Suprapubic skin (tissue), 4 donors: ENCODE measurements at regions not wholly inside any gene's neighbourhood (a gene's known extent, or its start where the extent isn't known, plus 50 kb on each side); places are given as distances from the start of the nearest gene placed in this dataset.

Experiments
- DNase-seq, 2 donors: peaks; one replicate each; pipeline ENCODE4 v3.0.0-alpha.2; 2019; ENCODE audit warnings: low spot score in 2 of 2
- H3K27ac ChIP-seq: fragments of 200-600 bp; sonication (generic); one replicate; pipeline ENCODE4 v1.5.1; 2019
- H3K27me3 ChIP-seq: fragments of 200-600 bp; sonication (generic); one replicate; pipeline ENCODE4 v1.5.1; 2019
- H3K36me3 ChIP-seq: fragments of 200-600 bp; sonication (generic); one replicate; pipeline ENCODE4 v1.5.1; 2019
- H3K4me1 ChIP-seq: fragments of 200-600 bp; sonication (generic); one replicate; pipeline ENCODE4 v1.5.1; 2019
- H3K4me3 ChIP-seq: fragments of 200-600 bp; sonication (generic); one replicate; pipeline ENCODE4 v1.5.1; 2019; ENCODE audit warnings: mild to moderate bottlenecking
- H3K9me3 ChIP-seq: fragments of 200-600 bp; sonication (generic); one replicate; pipeline ENCODE4 v1.5.1; 2019
- CTCF ChIP-seq, 2 donors: fragments of 200-600 bp in 1 of 2; fragments of 450-650 bp in 1 of 2; sonication (generic) in 1 of 2; IDR thresholded peaks; one replicate each; pipeline ENCODE4 v1.5.1; 2016 to 2019; ENCODE audit warnings: antibody characterized with exemption in 2 of 2, mild to moderate bottlenecking in 1 of 2, moderate library complexity in 1 of 2
- EP300 ChIP-seq: sonication (generic); formaldehyde crosslinking; IDR thresholded peaks from one replicate; pipeline ENCODE4 v1.6.1; 2017; ENCODE audit warnings: antibody characterized with exemption
- POLR2A ChIP-seq, 2 donors: fragments of 450-650 bp; IDR thresholded peaks; one replicate each; pipeline ENCODE4 v1.6.1; 2017; ENCODE audit warnings: antibody characterized with exemption in 2 of 2, mild to moderate bottlenecking in 2 of 2, moderate library complexity in 2 of 2
- POLR2AphosphoS5 ChIP-seq, 3 donors: sonication (generic); formaldehyde crosslinking; IDR thresholded peaks; one replicate each; pipeline ENCODE4 v1.6.1; 2017; ENCODE audit warnings: antibody characterized with exemption in 3 of 3
- WGBS: methylation state at CpG from one replicate; pipeline ENCODE4 v1.1.5; 2018; 5-methylcytosine and 5-hydroxymethylcytosine counted together

DNA sequence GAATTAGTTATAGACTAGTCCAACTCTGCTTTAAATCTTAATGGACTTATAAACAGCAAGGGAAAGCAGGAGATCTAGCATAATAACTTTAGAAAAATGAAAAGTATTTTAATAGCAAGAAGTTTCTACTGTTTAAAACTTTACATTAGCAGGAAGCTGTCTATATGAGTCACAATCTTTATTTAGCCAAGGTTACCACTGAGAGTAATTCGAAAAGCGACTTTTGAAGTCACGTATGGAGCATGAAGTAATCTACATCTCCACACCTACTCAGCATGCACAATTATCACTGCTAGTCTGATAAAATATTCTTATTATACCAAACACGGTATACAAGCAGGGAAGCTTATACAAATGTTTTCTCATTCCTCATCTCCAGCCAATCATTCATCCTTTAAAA is 515.4 kb upstream of the SOX11 start:
- whole genome bisulfite sequencing = 61% methylated on average over 4 of the region's 4 CpGs
- no peak for DNase-seq
- TF ChIP-seq CTCF (IDR thresholded peaks at IDR 0.05) (no peak), POLR2A (IDR thresholded peaks at IDR 0.05) (no peak), EP300 (no peak), POLR2AphosphoS5 (IDR thresholded peaks at IDR 0.05) (no peak)
- H3K36me3 ChIP-seq = no peaks in the 10 kb centered on the region
- H3K4me3 ChIP-seq = no peak overlapping the region
- no peaks in the 10 kb centered on the region for H3K4me1 ChIP-seq
- peaks cover 5% of the 10 kb centered on the region for H3K9me3 ChIP-seq
- no peaks in the 10 kb centered on the region for H3K27me3 ChIP-seq
- H3K27ac ChIP-seq = no peak overlapping the region

GRCh38 chr2:5183031-5183430 is 509.2 kb upstream of the SOX11 start:
- H3K9me3 ChIP-seq = peaks cover 4% of the 10 kb centered on the region
- H3K27me3 ChIP-seq = no peaks in the 10 kb centered on the region
- H3K4me3 ChIP-seq = no peak overlapping the region
- no peak overlapping the region for H3K27ac ChIP-seq
- TF ChIP-seq EP300 (no peak), POLR2A (IDR thresholded peaks at IDR 0.05) (no peak), POLR2AphosphoS5 (IDR thresholded peaks at IDR 0.05) (no peak), CTCF (IDR thresholded peaks at IDR 0.05) (no peak)
- WGBS = 82% methylated on average over 5 of the region's 5 CpGs
- H3K36me3 ChIP-seq = no peaks in the 10 kb centered on the region
- no peaks in the 10 kb centered on the region for H3K4me1 ChIP-seq
- no peak for DNase-seq

DNA sequence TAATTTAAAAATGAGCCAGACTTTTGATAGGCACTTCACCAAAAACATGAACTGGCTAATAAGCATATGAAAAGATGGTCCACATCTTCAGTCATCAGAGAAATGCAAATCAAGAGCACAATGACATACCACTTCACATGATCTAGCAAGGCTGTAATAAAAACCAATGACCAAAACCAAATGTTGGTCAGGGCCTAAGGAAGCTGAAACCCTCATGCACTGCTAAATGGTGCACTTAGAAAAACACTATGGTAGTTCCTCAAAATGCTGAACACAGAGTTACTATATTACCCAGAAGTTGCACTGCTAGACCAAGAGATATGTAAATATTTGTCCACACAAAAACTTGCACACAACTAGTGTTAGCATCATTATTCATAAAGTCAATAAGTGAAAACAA is 504.9 kb upstream of the SOX11 start:
- Histone ChIP-seq H3K4me3 (no peak overlapping the region), H3K27ac (no peak overlapping the region), H3K27me3 (no peaks in the 10 kb centered on the region), H3K9me3 (no peaks in the 10 kb centered on the region), H3K4me1 (no peaks in the 10 kb centered on the region), H3K36me3 (no peaks in the 10 kb centered on the region)
- TF ChIP-seq POLR2AphosphoS5 (IDR thresholded peaks at IDR 0.05) (no peak), POLR2A (IDR thresholded peaks at IDR 0.05) (no peak), CTCF (IDR thresholded peaks at IDR 0.05) (no peak), EP300 (no peak)
- DNase-seq = no peak

DNA sequence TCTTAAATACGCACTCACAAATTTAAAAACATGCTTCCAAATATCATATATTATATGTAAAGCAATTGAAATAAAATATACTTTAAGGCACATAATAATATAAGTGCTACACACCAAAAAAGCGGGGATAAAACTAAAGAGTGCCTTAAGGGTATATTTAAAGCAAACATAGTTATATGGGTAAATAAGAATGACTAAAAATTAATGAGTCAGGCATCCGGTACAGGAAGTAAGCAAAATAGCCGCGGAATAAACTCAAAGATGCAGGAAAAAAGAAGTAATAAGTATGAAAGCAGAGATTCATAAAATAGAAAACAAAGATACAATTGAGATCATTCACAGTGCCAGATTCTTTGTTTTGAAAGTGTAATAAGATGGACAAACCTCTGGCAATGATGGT is 503.5 kb upstream of the SOX11 start:
- no peaks in the 10 kb centered on the region for H3K36me3 ChIP-seq
- H3K4me3 ChIP-seq = no peak overlapping the region
- 63% methylated on average over 5 of the region's 5 CpGs for WGBS
- TF ChIP-seq POLR2AphosphoS5 (IDR thresholded peaks at IDR 0.05) (no peak), EP300 (no peak)
- no peaks in the 10 kb centered on the region for H3K9me3 ChIP-seq
- no peaks in the 10 kb centered on the region for H3K27me3 ChIP-seq
- H3K4me1 ChIP-seq = no peaks in the 10 kb centered on the region
- H3K27ac ChIP-seq = no peak overlapping the region
- no peak for DNase-seq

DNA sequence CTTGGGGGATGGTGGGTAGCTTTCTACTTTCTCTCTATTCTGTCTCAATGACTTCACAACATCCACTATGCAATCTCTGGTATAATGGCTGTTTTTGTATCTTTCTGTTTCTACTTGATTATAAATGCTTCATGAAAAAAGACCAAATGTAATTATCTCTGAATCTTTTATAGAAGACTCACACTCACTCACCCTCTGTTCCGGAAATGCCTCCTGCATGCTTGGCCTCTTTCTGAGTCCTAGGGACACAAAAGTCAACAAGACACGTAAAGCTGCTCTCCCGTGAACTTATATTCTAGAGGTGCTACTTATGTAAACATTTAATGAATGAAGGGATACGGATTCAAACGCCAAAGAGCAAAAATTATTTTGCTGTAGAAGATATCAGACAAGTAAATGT is 502.2 kb upstream of the SOX11 start:
- Histone ChIP-seq H3K4me3 (no peak overlapping the region), H3K9me3 (peaks cover under 1% of the 10 kb centered on the region), H3K36me3 (no peaks in the 10 kb centered on the region), H3K27ac (no peak overlapping the region), H3K27me3 (no peaks in the 10 kb centered on the region), H3K4me1 (no peaks in the 10 kb centered on the region)
- WGBS = 82% methylated on average over 5 of the region's 5 CpGs
- no peak for DNase-seq
- no peak for TF ChIP-seq POLR2AphosphoS5 (IDR thresholded peaks at IDR 0.05)
- TF ChIP-seq POLR2A (IDR thresholded peaks at IDR 0.05) = no peak
- TF ChIP-seq EP300 = no peak
- TF ChIP-seq CTCF (IDR thresholded peaks at IDR 0.05) = no peak

DNA sequence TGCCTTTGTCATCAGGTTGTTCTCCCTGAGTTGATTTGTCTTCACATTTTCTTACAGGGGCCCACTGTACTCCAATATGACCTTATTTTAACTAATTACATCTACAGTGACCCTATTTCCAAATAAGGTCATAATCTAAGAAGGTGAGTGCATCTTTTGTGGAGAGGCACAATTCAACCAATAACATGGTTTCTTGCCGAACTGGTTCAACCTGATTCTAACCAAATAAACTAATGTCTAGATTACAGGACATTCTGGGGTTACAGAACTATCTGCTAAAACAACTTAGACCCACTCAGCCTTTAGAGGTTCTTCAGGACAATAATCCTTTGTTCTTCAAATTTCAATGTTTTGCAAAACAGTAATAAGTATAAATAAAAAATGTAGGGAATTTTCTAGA is 496.5 kb upstream of the SOX11 start:
- H3K27ac ChIP-seq = no peak overlapping the region
- no peaks in the 10 kb centered on the region for H3K36me3 ChIP-seq
- TF ChIP-seq POLR2AphosphoS5 (IDR thresholded peaks at IDR 0.05) (no peak), POLR2A (IDR thresholded peaks at IDR 0.05) (no peak), EP300 (no peak), CTCF (IDR thresholded peaks at IDR 0.05) (no peak)
- H3K9me3 ChIP-seq = peaks cover 5% of the 10 kb centered on the region
- H3K4me1 ChIP-seq = no peaks in the 10 kb centered on the region
- no peak for DNase-seq
- no peak overlapping the region for H3K4me3 ChIP-seq
- 90% methylated on average over 1 of the region's 1 CpG for WGBS
- no peaks in the 10 kb centered on the region for H3K27me3 ChIP-seq
